ENCODE measurements at regions not wholly inside any gene's neighbourhood (a gene's known extent, or its start where the extent isn't known, plus 50 kb on each side); places are given as distances from the start of the nearest gene placed in this dataset.

GRCh38 chr14:66152747-66153146 lies 333.4 kb upstream of the CCDC196 start:
- DNase-seq (ENCODE audit: low read depth, low spot score) (no peak), ATAC-seq (no peak), FAIRE-seq (no peak)
- no peak overlapping the region for H3K4me3 ChIP-seq
- no peak overlapping the region for H3K9ac ChIP-seq (ENCODE audit: control insufficient read depth, insufficient read depth, low read length)
- 22% methylated on average over 5 of the region's 5 CpGs for WGBS (ENCODE audit: insufficient coverage, insufficient replicate concordance, low lambda C conversion rate, missing lambda C conversion rate)
- no peak overlapping the region for H3K4me2 ChIP-seq (ENCODE audit: control insufficient read depth, insufficient read depth)
- no peaks in the 10 kb centered on the region for H3K4me1 ChIP-seq (ENCODE audit: control insufficient read depth, insufficient read depth, low read length)
- in situ Hi-C loops (cut with MboI) (no loop called here), intact Hi-C loops (cut with micrococcal nuclease; ENCODE audit: unreplicated experiment) (no loop called here)
- no peaks in the 10 kb centered on the region for H3K9me3 ChIP-seq (replicated peaks; ENCODE audit: control insufficient read depth, insufficient read depth, low read length)
- CTCF ChIA-PET: no interaction called here
- SMC1A ChIA-PET (ENCODE audit: uncharacterized antibody, unreplicated experiment): no interaction called here
- TF ChIP-seq ZNF622 (IDR thresholded peaks at IDR 0.05): no peak
- TF ChIP-seq ASH2L (IDR thresholded peaks at IDR 0.05; ENCODE audit: borderline replicate concordance, low read depth): no peak
- TF ChIP-seq EED (IDR thresholded peaks at IDR 0.05; ENCODE audit: low read depth): no peak
- no peak for TF ChIP-seq ZNF217 (IDR thresholded peaks at IDR 0.05)
- no peak for TF ChIP-seq IRF4 (IDR thresholded peaks at IDR 0.05; ENCODE audit: low read depth, low read length)
- no peak for TF ChIP-seq TBL1XR1 (IDR thresholded peaks at IDR 0.05; ENCODE audit: low read depth, low read length)
- no peak for TF ChIP-seq ESRRA (IDR thresholded peaks at IDR 0.05; ENCODE audit: low read length)
- no peak for TF ChIP-seq SP1 (IDR thresholded peaks at IDR 0.05; ENCODE audit: low read depth, low read length)
- no peak for TF ChIP-seq CEBPZ (IDR thresholded peaks at IDR 0.05; ENCODE audit: low read depth, low read length)
- no peaks in the 10 kb centered on the region for H3K79me2 ChIP-seq (ENCODE audit: control insufficient read depth, insufficient read depth, low read length)
- H4K20me1 ChIP-seq (ENCODE audit: control insufficient read depth, insufficient read depth): no peaks in the 10 kb centered on the region
- H3K36me3 ChIP-seq (ENCODE audit: control insufficient read depth in 2 of 2, insufficient read depth in 2 of 2, low read length in 1 of 2): no peaks in the 10 kb centered on the region
- no peak overlapping the region for H3K27ac ChIP-seq (ENCODE audit: control insufficient read depth, insufficient read depth)
- no peak overlapping the region for H2AFZ ChIP-seq (ENCODE audit: control insufficient read depth, low read depth, low read length)
- BruUV-seq (replicated peaks): no TSS peak
- no peaks in the 10 kb centered on the region for H3K27me3 ChIP-seq (replicated peaks in 1 of 2; ENCODE audit: control insufficient read depth in 2 of 2, insufficient read depth in 2 of 2, low read length in 1 of 2)
- RAD21 ChIA-PET (ENCODE audit: unreplicated experiment): no interaction called here
- POLR2A ChIA-PET: no interaction called here

Data from GM12878 (cell line).